Heart left ventricle (tissue), 16 donors: ENCODE measurements at regions not wholly inside any gene's neighbourhood (a gene's known extent, or its start where the extent isn't known, plus 50 kb on each side); places are given as distances from the start of the nearest gene placed in this dataset.

Source experiments
- ATAC-seq, 4 donors: fragments of 200-7000 bp; cut with Tn5 transposase; one replicate each; pipeline ENCODE4 v1.9.1; 2020 to 2022; ENCODE audit warnings: moderate library complexity in 4 of 4, mild to moderate bottlenecking in 3 of 4, moderate number of reproducible peaks in 1 of 4
- DNase-seq, 5 donors: peaks; one replicate each; pipeline ENCODE4 v3.0.0-alpha.2; 2020
- H3K27ac ChIP-seq, 12 donors: fragments of 200-600 bp; sonication (generic) in 4 of 12; one replicate each; pipeline versions ENCODE4 v1.5.0 to v1.8.0; 2016 to 2022; ENCODE audit warnings: mild to moderate bottlenecking in 2 of 12
- H3K27me3 ChIP-seq, 9 donors: fragments of 200-600 bp; sonication (generic) in 2 of 9; one replicate each; pipeline versions ENCODE4 v1.5.1 to v1.8.0; 2016 to 2022; ENCODE audit warnings: mild to moderate bottlenecking in 3 of 9
- H3K36me3 ChIP-seq, 9 donors: fragments of 200-600 bp; sonication (generic) in 2 of 9; one replicate each; pipeline versions ENCODE4 v1.5.0 to v1.8.0; 2018 to 2022; ENCODE audit warnings: mild to moderate bottlenecking in 2 of 9
- H3K4me1 ChIP-seq, 12 donors: fragments of 200-600 bp; sonication (generic) in 4 of 12; one replicate each; pipeline versions ENCODE4 v1.5.0 to v1.8.0; 2016 to 2022; ENCODE audit warnings: mild to moderate bottlenecking in 3 of 12
- H3K4me3 ChIP-seq, 12 donors: fragments of 200-600 bp; sonication (generic) in 4 of 12; one replicate each; pipeline versions ENCODE4 v1.5.0 to v1.8.0; 2017 to 2022; ENCODE audit warnings: mild to moderate bottlenecking in 9 of 12, moderate library complexity in 4 of 12
- H3K9me3 ChIP-seq, 12 donors: fragments of 200-600 bp; sonication (generic) in 4 of 12; one replicate each; pipeline versions ENCODE4 v1.5.0 to v1.8.0; 2016 to 2022; ENCODE audit warnings: mild to moderate bottlenecking in 1 of 12
- CTCF ChIP-seq, 12 donors: fragments of 200-600 bp; sonication (generic) in 4 of 12; IDR thresholded peaks; one replicate each; pipeline versions ENCODE4 v1.5.0 to v1.8.0; 2018 to 2022; ENCODE audit warnings: antibody characterized with exemption in 12 of 12, mild to moderate bottlenecking in 5 of 12
- POLR2A ChIP-seq, 2 donors: fragments of 450-650 bp; IDR thresholded peaks; one replicate each; pipeline ENCODE4 v1.6.1; 2017; ENCODE audit warnings: antibody characterized with exemption in 2 of 2, mild to moderate bottlenecking in 2 of 2, moderate library complexity in 2 of 2
- WGBS, 4 donors: extraction: QIAGEN DNeasy Blood & Tissue Kit in 2 of 4; methylation state at CpG; one replicate each; pipeline versions ENCODE4 v1.1.5 to v1.1.7; 2013 to 2018; 5-methylcytosine and 5-hydroxymethylcytosine counted together
- intact Hi-C, 10 donors: fragments of 100-400 bp; cut with DNase I; formaldehyde crosslinking; loops; one replicate each; pipeline versions ENCODE4 v1.11.1 to v1.14.2; 2022
- donor health status: ischemic (EF 13 %, LVEDD 7.1; RV severe dilation, severe dysfunction).
- donor health status: healthy with polysubstance abuse.
- donor health status: DM: no; HTN: yes; CAD: no.
- donor health status: DM: no; HTN: no; CAD: no.
- donor health status: ischemic (EF 25% LVEDD 6.9; RV normal size, moderate dysfunction).
- donor health status: ischemic (EF 25% LVEDD 5.7; RV mildly dilated, moderate dysfunction).
- donor health status: healthy.
- donor health status: DM: yes; HTN: yes; CAD: no.
- donor health status: ischemic (EF 35%, LVEDD 5.7; RV mildly dilated, moderate dysfunction).
- donor health status: nonischemic (EF 11% LVEDD 7.7; RV severe dilation, severe dysfunction).
- donor health status: DM: yes; HTN: yes; CAD: no.
- donor health status: PGD.
- donor health status: ischemic (EF 29% LVEDD 5.4; RV normal size, mild dysfunction).
- donor health status: nonischemic (EF 23%, LVEDD 6.1; RV moderate dilation, normal function).

GRCh38 chr11:35076201-35077100 is 62.5 kb upstream of the CD44 start:
- H3K36me3 ChIP-seq, result no peaks in the 10 kb centered on the region
- TF ChIP-seq CTCF (IDR thresholded peaks at IDR 0.05) (no peak), POLR2A (IDR thresholded peaks at IDR 0.05) (no peak)
- ATAC-seq (peak; percentile 49 to 66 (median 56)), DNase-seq (no peak)
- H3K27me3 ChIP-seq, result no peaks in the 10 kb centered on the region
- intact Hi-C loops, result no loop called here
- H3K4me3 ChIP-seq, result no peak overlapping the region
- 58 to 80% (median 65%) methylated on average over 4 of the region's 4 CpGs for WGBS, 4 donors
- H3K4me1 ChIP-seq, result peaks cover 0 to 40% (median 0%) of the 10 kb centered on the region in 12 donors
- H3K9me3 ChIP-seq, result no peaks in the 10 kb centered on the region
- peak overlapping the region in 3 of 12 donors; percentile 27 to 61 (median 57) for H3K27ac ChIP-seq

GRCh38 chr11:35077709-35078469 is 61.1 kb upstream of the CD44 start:
- no peak for DNase-seq
- Histone ChIP-seq H3K36me3 (no peaks in the 10 kb centered on the region), H3K9me3 (no peaks in the 10 kb centered on the region), H3K4me3 (peak overlapping the region in 1 of 12 donors; percentile 19), H3K27ac (peak overlapping the region in 1 of 12 donors; percentile 61), H3K4me1 (peaks cover 0 to 53% (median 6%) of the 10 kb centered on the region in 12 donors), H3K27me3 (no peaks in the 10 kb centered on the region)
- TF ChIP-seq POLR2A (IDR thresholded peaks at IDR 0.05), result no peak
- TF ChIP-seq CTCF (IDR thresholded peaks at IDR 0.05), result no peak
- WGBS, 4 donors, result 60 to 74% (median 71%) methylated on average over 5 of the region's 5 CpGs
- intact Hi-C loops, result no loop called here
- ATAC-seq, result peak in 1 of 4 donors; percentile 13

- Histone ChIP-seq H3K27me3 (no peaks in the 10 kb centered on the region), H3K4me1 (peaks cover 0 to 58% (median 10%) of the 10 kb centered on the region in 12 donors), H3K27ac (peak overlapping the region in 1 of 12 donors; percentile 61), H3K36me3 (no peaks in the 10 kb centered on the region), H3K4me3 (no peak overlapping the region), H3K9me3 (no peaks in the 10 kb centered on the region)
- TF ChIP-seq POLR2A (IDR thresholded peaks at IDR 0.05) (no peak), CTCF (IDR thresholded peaks at IDR 0.05) (no peak)
- intact Hi-C loops, result no loop called here
- 94 to 100% (median 99%) methylated on average over 1 of the region's 1 CpG for WGBS, 4 donors
- ATAC-seq, result no peak
- DNase-seq, result no peak
Observed at GRCh38 chr11:35078470-35078735, 60.6 kb upstream of the CD44 start.

GRCh38 chr11:35079611-35080010 is 59.4 kb upstream of the CD44 start:
- no peak for ATAC-seq
- no peak for TF ChIP-seq CTCF (IDR thresholded peaks at IDR 0.05)
- no peak for TF ChIP-seq POLR2A (IDR thresholded peaks at IDR 0.05)
- Histone ChIP-seq H3K27ac (no peak overlapping the region), H3K4me1 (peaks cover 0 to 70% (median 18%) of the 10 kb centered on the region in 12 donors), H3K27me3 (no peaks in the 10 kb centered on the region), H3K4me3 (no peak overlapping the region), H3K9me3 (no peaks in the 10 kb centered on the region), H3K36me3 (no peaks in the 10 kb centered on the region)
- intact Hi-C loops, result loop anchor here in 1 of 10 donors (5.0 kb wide), 1 partner anchor 42 kb away; no protein-coding TSS in a partner anchor
- DNase-seq, result no peak
- WGBS, 4 donors, result 72 to 90% (median 81%) methylated on average over 4 of the region's 4 CpGs
